HepG2 (cell line): ENCODE measurements at regions not wholly inside any gene's neighbourhood (a gene's known extent, or its start where the extent isn't known, plus 50 kb on each side); places are given as distances from the start of the nearest gene placed in this dataset.

Experiments
- ATAC-seq: fragments of 200-7000 bp; cut with Tn5 transposase; 3 replicates; pipeline ENCODE4 v1.9.1; 2020; ENCODE audit warnings: mild to moderate bottlenecking, moderate library complexity
- BruUV-seq: library from RNA; stranded (reverse); fragments of 400-500 nt; replicated peaks from 2 replicates; lab custom pipeline; 2021; lab: Mats Ljungman, UMichigan
- CTCF ChIA-PET: fragments of 300-600 bp; formaldehyde crosslinking; extraction: SDS; loops from one replicate; lab custom pipeline; 2021; ENCODE audit warnings: low total read pairs, inconsistent platforms, low intra/inter-chr PET ratio; lab: Yijun Ruan, JAX
- POLR2A ChIA-PET: fragments of 350-600 bp; sonication (Branson Sonifier 250); formaldehyde crosslinking; loops from one replicate; lab custom pipeline; 2020; ENCODE audit warnings: antibody characterized with exemption, inconsistent platforms; lab: Yijun Ruan, JAX
- DNase-seq: peaks from one replicate; pipeline ENCODE4 v3.0.0-alpha.2; 2015; ENCODE audit warnings: low spot score
- FAIRE-seq: peaks from 3 replicates; lab custom pipeline; 2011; peaks lifted over from hg19 to GRCh38; lab: Jason Lieb, UNC
- H2AFZ ChIP-seq: one replicate; pipeline ENCODE4 v1.6.1; 2011; ENCODE audit warnings: low read length, inconsistent platforms
- H3K27ac ChIP-seq: fragments of 300-600 bp; 3 replicates; pipeline ENCODE4 v1.8.0; 2011; ENCODE audit warnings: mixed run types, mild to moderate bottlenecking, mixed read lengths, low read length, inconsistent platforms; ENCODE audit not compliant: insufficient read depth; ENCODE audit errors: extremely low read length
- H3K27me3 ChIP-seq, 2 experiments: fragments of 200-600 bp in 1 of 2; 2 replicates in 1 of 2; 3 replicates in 1 of 2; pipeline versions ENCODE4 v1.6.0 to v1.8.0; 2011; ENCODE audit warnings: low read length in 2 of 2, mild to moderate bottlenecking in 2 of 2, moderate library complexity in 2 of 2, inconsistent platforms in 1 of 2; ENCODE audit not compliant: insufficient read depth in 2 of 2, control insufficient read depth in 1 of 2
- H3K36me3 ChIP-seq, 2 experiments: fragments of 200-600 bp in 1 of 2; replicated peaks in 1 of 2; 2 replicates in 1 of 2; 3 replicates in 1 of 2; pipeline versions ENCODE4 v1.5.1 to v1.8.0; 2011; ENCODE audit warnings: low read length in 2 of 2, inconsistent platforms in 1 of 2; ENCODE audit not compliant: insufficient read depth in 2 of 2, control insufficient read depth in 1 of 2
- H3K4me1 ChIP-seq: 2 replicates; pipeline ENCODE4 v1.5.1; 2012; ENCODE audit warnings: low read length, inconsistent platforms; ENCODE audit not compliant: insufficient read depth
- H3K4me2 ChIP-seq: 2 replicates; pipeline ENCODE4 v1.6.0; 2011; ENCODE audit warnings: low read depth, low read length, inconsistent platforms
- H3K4me3 ChIP-seq, 3 experiments: fragments of 200-600 bp in 1 of 3; sonication (generic), shearing (Covaris generic) in 1 of 3; replicated peaks in 1 of 3; 2 replicates each; pipeline ENCODE4 v1.5.1; 2011 to 2016; ENCODE audit warnings: low read length in 3 of 3, inconsistent platforms in 2 of 3, low read depth in 2 of 3, mild to moderate bottlenecking in 2 of 3, control low read depth in 1 of 3, mixed read lengths in 1 of 3; ENCODE audit not compliant: insufficient read depth in 1 of 3
- H3K79me2 ChIP-seq: one replicate; pipeline ENCODE4 v1.6.1; 2011; ENCODE audit warnings: low read length, inconsistent platforms; ENCODE audit not compliant: insufficient read depth
- H3K9ac ChIP-seq: 2 replicates; pipeline ENCODE4 v1.6.0; 2011; ENCODE audit warnings: mild to moderate bottlenecking, low read depth, low read length, inconsistent platforms; ENCODE audit not compliant: insufficient read depth
- H3K9me3 ChIP-seq: 2 replicates; pipeline ENCODE4 v1.5.1; 2012; ENCODE audit warnings: mild to moderate bottlenecking, low read length
- H4K20me1 ChIP-seq: 2 replicates; pipeline ENCODE4 v1.6.0; 2011; ENCODE audit warnings: inconsistent platforms, mild to moderate bottlenecking, low read length, moderate library complexity; ENCODE audit not compliant: insufficient read depth
- PHF20 ChIP-seq: sonication (generic); formaldehyde crosslinking; IDR thresholded peaks from 2 replicates; pipeline ENCODE4 v1.5.0; 2020; ENCODE audit warnings: mild to moderate bottlenecking, missing genetic modification reagents
- PLRG1 ChIP-seq: fragments of 450-650 bp; conservative IDR thresholded peaks from 2 replicates; pipeline ENCODE4 v1.6.1; 2016
- ZHX2 ChIP-seq, 2 experiments: sonication (generic) in 1 of 2; formaldehyde crosslinking in 1 of 2; IDR thresholded peaks; 2 replicates each; pipeline versions ENCODE4 v1.6.1 to v1.9.0; 2014 to 2022; ENCODE audit warnings: antibody characterized with exemption in 1 of 2, borderline replicate concordance in 1 of 2, inconsistent platforms in 1 of 2, low read depth in 1 of 2, missing genetic modification reagents in 1 of 2
- ZNF253 ChIP-seq: sonication (generic); formaldehyde crosslinking; IDR thresholded peaks from 2 replicates; pipeline ENCODE4 v1.8.0; 2022; ENCODE audit warnings: mild to moderate bottlenecking, missing genetic modification reagents, borderline replicate concordance
- ZNF709 ChIP-seq: sonication (generic); formaldehyde crosslinking; IDR thresholded peaks from 2 replicates; pipeline ENCODE4 v1.5.0; 2020; ENCODE audit warnings: mild to moderate bottlenecking, missing genetic modification reagents
- ZNF75D ChIP-seq: sonication (generic); formaldehyde crosslinking; IDR thresholded peaks from 2 replicates; pipeline ENCODE4 v1.8.1; 2023; ENCODE audit warnings: missing genetic modification reagents, mild to moderate bottlenecking, borderline replicate concordance
- WGBS: methylation state at CpG from one replicate; pipeline ENCODE4 v1.1.6; 2017; ENCODE audit warnings: low lambda C conversion rate; 5-methylcytosine and 5-hydroxymethylcytosine counted together
- in situ Hi-C: cut with HindIII; loops from 2 replicates; pipeline ENCODE4 v1.10.0; 2017; ENCODE audit warnings: low pct_unique_long_range_greater_than_20kb; ENCODE audit not compliant: extremely low pct_ligation_motif_present
- intact Hi-C: fragments of 100-400 bp; cut with micrococcal nuclease; formaldehyde crosslinking; loops from one replicate; pipeline ENCODE4 v1.10.0; 2022; ENCODE audit not compliant: unreplicated experiment

- no peak for TF ChIP-seq ZNF253 (CRISPR knock-in tag)
- TF ChIP-seq ZNF75D, result no peak
- ChIA-PET POLR2A (no interaction called here), CTCF (no interaction called here)
- H3K79me2 ChIP-seq, result no peaks in the 10 kb centered on the region
- WGBS, result 2% methylated on average over 2 of the region's 2 CpGs
- H4K20me1 ChIP-seq, result no peaks in the 10 kb centered on the region
- BruUV-seq, result no TSS peak
- H2AFZ ChIP-seq, result no peak overlapping the region
- ATAC-seq, result no peak
- H3K4me3 ChIP-seq, result no peak overlapping the region
- in situ Hi-C loops (no loop called here), intact Hi-C loops (no loop called here)
- FAIRE-seq, result no peak
- no peak overlapping the region for H3K27ac ChIP-seq
- peaks cover 0 to 6% of the 10 kb centered on the region in 2 experiments; a peak in 2 of 5 replicates for H3K27me3 ChIP-seq
- H3K4me2 ChIP-seq, result no peak overlapping the region
- no peak for DNase-seq
- no peaks in the 10 kb centered on the region for H3K4me1 ChIP-seq
- no peaks in the 10 kb centered on the region for H3K9me3 ChIP-seq
- H3K9ac ChIP-seq, result no peak overlapping the region
- H3K36me3 ChIP-seq, result no peaks in the 10 kb centered on the region
Measured at GRCh38 chr2:12335995-12336394, 380.7 kb upstream of the TRIB2 start.

DNA sequence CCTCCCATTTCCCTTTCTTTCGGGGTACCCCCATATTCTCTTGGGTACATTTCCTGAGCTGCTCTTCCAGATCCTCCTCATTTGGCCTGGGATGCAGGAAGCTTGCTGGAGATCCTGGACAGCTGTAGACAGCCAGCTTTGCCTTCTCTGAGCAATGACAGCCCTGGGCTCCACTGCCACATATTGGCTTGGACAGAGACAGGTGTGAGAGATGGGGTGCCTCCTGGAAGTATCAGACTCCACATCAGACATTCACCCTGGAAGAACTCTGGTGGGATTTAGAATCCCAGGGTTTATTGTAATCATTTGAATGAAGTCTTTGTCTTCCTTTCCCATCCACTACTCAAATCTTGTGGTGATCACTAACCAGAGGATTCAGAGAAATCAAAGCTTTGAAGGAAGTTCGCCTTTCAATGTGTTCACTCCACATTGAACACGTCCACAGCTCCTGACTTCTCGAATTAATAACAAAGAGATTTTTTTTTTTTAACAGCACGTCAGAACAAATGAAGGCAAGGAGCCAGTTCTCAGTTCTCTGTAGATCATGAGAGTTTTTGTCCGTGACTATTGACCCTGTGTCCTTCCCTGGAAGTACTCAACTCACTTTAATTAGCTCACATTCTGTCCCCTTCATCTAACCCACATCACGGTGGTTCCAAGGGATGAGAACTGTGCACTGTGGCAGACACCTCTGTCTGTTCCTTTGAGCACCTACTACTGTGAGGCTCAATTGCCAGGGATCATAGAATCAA is 377.6 kb upstream of the TRIB2 start:
- H3K9me3 ChIP-seq, result no peaks in the 10 kb centered on the region
- CTCF ChIA-PET, result no interaction called here
- POLR2A ChIA-PET, result no interaction called here

More for the DNA sequence above, 377.6 kb upstream of the TRIB2 start:
- no peak overlapping the region for H2AFZ ChIP-seq
- intact Hi-C loops (no loop called here), in situ Hi-C loops (no loop called here)
- ATAC-seq (no peak), DNase-seq (no peak), FAIRE-seq (no peak)
- H3K27me3 ChIP-seq, result peaks cover 0 to 4% of the 10 kb centered on the region in 2 experiments; a peak in 1 of 5 replicates
- H3K36me3 ChIP-seq, result no peaks in the 10 kb centered on the region
- no peak overlapping the region for H3K9ac ChIP-seq
- BruUV-seq, result no TSS peak
- no peaks in the 10 kb centered on the region for H3K79me2 ChIP-seq
- H3K27ac ChIP-seq, result no peak overlapping the region
- H3K4me3 ChIP-seq, result no peak overlapping the region
- WGBS, result 5% methylated on average over 7 of the region's 7 CpGs
- H3K4me1 ChIP-seq, result no peaks in the 10 kb centered on the region
- no peak overlapping the region for H3K4me2 ChIP-seq
- TF ChIP-seq PLRG1 (no peak), ZHX2 (IDR thresholded peaks at IDR 0.05; ENCODE audit: low read depth) (no peak), ZHX2 (CRISPR knock-in tag; IDR thresholded peaks at IDR 0.05; ENCODE audit: borderline replicate concordance) (no peak), PHF20 (CRISPR knock-in tag) (no peak), ZNF709 (CRISPR knock-in tag) (no peak)
- TF ChIP-seq, all 625 proteins: peak for 0
- no peaks in the 10 kb centered on the region for H4K20me1 ChIP-seq
